Mesendoderm (in vitro differentiated cells): ENCODE measurements at regions not wholly inside any gene's neighbourhood (a gene's known extent, or its start where the extent isn't known, plus 50 kb on each side); places are given as distances from the start of the nearest gene placed in this dataset.

Experiments used
- DNase-seq: peaks from one replicate; pipeline ENCODE4 v3.0.0; 2013
- H2AK5ac ChIP-seq: 2 replicates; pipeline ENCODE4 v1.6.1; 2013; ENCODE audit warnings: low read length, inconsistent platforms
- H2BK120ac ChIP-seq: 2 replicates; pipeline ENCODE4 v1.6.1; 2013; ENCODE audit warnings: low read depth, mild to moderate bottlenecking, low read length, moderate library complexity, mixed read lengths
- H2BK15ac ChIP-seq: replicated peaks from 2 replicates; pipeline ENCODE4 v1.6.1; 2013; ENCODE audit warnings: low read depth, mild to moderate bottlenecking, moderate library complexity
- H2BK5ac ChIP-seq: 2 replicates; pipeline ENCODE4 v1.6.1; 2013; ENCODE audit warnings: low read length, inconsistent platforms
- H3K18ac ChIP-seq: 2 replicates; pipeline ENCODE4 v1.6.1; 2013; ENCODE audit warnings: mild to moderate bottlenecking, low read length, mixed read lengths
- H3K23ac ChIP-seq: one replicate; pipeline ENCODE4 v1.6.1; 2013; ENCODE audit warnings: low read length
- H3K27ac ChIP-seq: 2 replicates; pipeline ENCODE4 v1.5.1; 2013; ENCODE audit warnings: low read depth, mild to moderate bottlenecking, inconsistent platforms, low read length, moderate library complexity
- H3K27me3 ChIP-seq: 2 replicates; pipeline ENCODE4 v1.6.1; 2013; ENCODE audit warnings: low read length, control low read depth, mild to moderate bottlenecking, inconsistent platforms; ENCODE audit not compliant: insufficient read depth, poor library complexity
- H3K36me3 ChIP-seq: 2 replicates; pipeline ENCODE4 v1.6.1; 2013; ENCODE audit warnings: low read length, inconsistent platforms; ENCODE audit not compliant: control insufficient read depth, insufficient read depth
- H3K4ac ChIP-seq: one replicate; pipeline ENCODE4 v1.6.1; 2013; ENCODE audit warnings: low read depth, mild to moderate bottlenecking, low read length, moderate library complexity
- H3K4me1 ChIP-seq: 2 replicates; pipeline ENCODE4 v1.6.1; 2013; ENCODE audit warnings: low read depth, low read length, inconsistent platforms; ENCODE audit not compliant: control insufficient read depth
- H3K4me2 ChIP-seq: 2 replicates; pipeline ENCODE4 v1.6.1; 2013; ENCODE audit warnings: low read length
- H3K4me3 ChIP-seq: 2 replicates; pipeline ENCODE4 v1.5.1; 2013; ENCODE audit warnings: mild to moderate bottlenecking, low read length
- H3K56ac ChIP-seq: one replicate; pipeline ENCODE4 v1.6.1; 2013; ENCODE audit warnings: low read length
- H3K79me1 ChIP-seq: 2 replicates; pipeline ENCODE4 v1.6.1; 2013; ENCODE audit warnings: low read length, inconsistent platforms
- H3K79me2 ChIP-seq: 2 replicates; pipeline ENCODE4 v1.6.1; 2013; ENCODE audit warnings: mild to moderate bottlenecking, low read length; ENCODE audit not compliant: control insufficient read depth, insufficient read depth
- H3K9ac ChIP-seq: 2 replicates; pipeline ENCODE4 v1.6.1; 2013; ENCODE audit warnings: low read length, inconsistent platforms
- H4K5ac ChIP-seq: one replicate; pipeline ENCODE4 v1.6.1; 2013; ENCODE audit warnings: low read length
- H4K8ac ChIP-seq: one replicate; pipeline ENCODE4 v1.6.1; 2013; ENCODE audit warnings: low read depth, mild to moderate bottlenecking, control low read depth, low read length, moderate library complexity
- WGBS: extraction: QIAGEN DNeasy Blood & Tissue Kit; methylation state at CpG from one replicate; pipeline ENCODE4 v1.1.7; 2013; ENCODE audit warnings: low lambda C conversion rate, missing lambda C conversion rate; ENCODE audit not compliant: insufficient coverage; ENCODE audit errors: extremely low coverage; 5-methylcytosine and 5-hydroxymethylcytosine counted together

DNA sequence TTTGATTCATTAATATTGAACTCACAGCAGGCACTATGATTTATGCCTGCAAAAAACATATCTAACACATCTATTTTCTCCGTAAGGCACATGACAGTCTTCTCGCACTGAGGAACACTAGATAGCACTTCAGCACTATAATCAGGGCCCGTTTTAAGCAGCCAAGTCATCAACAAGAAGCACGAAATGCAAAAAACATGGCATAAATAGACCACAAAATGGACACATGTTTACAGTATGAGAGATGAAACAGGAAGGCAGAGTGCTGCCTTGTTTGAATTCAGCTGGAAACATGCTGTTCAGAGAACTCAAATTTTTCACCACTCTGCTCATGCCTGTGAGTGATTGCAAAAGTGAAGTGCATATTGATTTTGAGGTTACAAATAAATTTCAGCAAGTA, 205.8 kb upstream of the PDGFD start:
- Histone ChIP-seq H3K23ac (no peak overlapping the region), H2BK5ac (no peak overlapping the region), H3K4ac (no peak overlapping the region), H3K36me3 (no peaks in the 10 kb centered on the region), H3K4me2 (no peak overlapping the region), H3K56ac (no peak overlapping the region), H2BK120ac (no peak overlapping the region), H2AK5ac (no peak overlapping the region), H3K27ac (no peak overlapping the region), H3K4me3 (no peak overlapping the region), H4K5ac (no peak overlapping the region), H3K4me1 (no peaks in the 10 kb centered on the region), H4K8ac (no peak overlapping the region), H3K27me3 (no peaks in the 10 kb centered on the region), H3K79me2 (no peaks in the 10 kb centered on the region), H2BK15ac (no peak overlapping the region), H3K79me1 (no peaks in the 10 kb centered on the region), H3K9ac (no peak overlapping the region), H3K18ac (no peak overlapping the region)
- WGBS, result no CpG with 5 or more reads among the region's 4 CpGs
- DNase-seq, result no peak

- no peak overlapping the region for H3K23ac ChIP-seq
- no peaks in the 10 kb centered on the region for H3K79me2 ChIP-seq
- no peak overlapping the region for H3K4me2 ChIP-seq
- no peak overlapping the region for H3K27ac ChIP-seq
- no peak overlapping the region for H3K56ac ChIP-seq
- H2BK120ac ChIP-seq, result no peak overlapping the region
- H3K4me1 ChIP-seq, result no peaks in the 10 kb centered on the region
- no peak overlapping the region for H2BK5ac ChIP-seq
- H4K5ac ChIP-seq, result no peak overlapping the region
- H3K9ac ChIP-seq, result no peak overlapping the region
- no peaks in the 10 kb centered on the region for H3K27me3 ChIP-seq
- H3K18ac ChIP-seq, result no peak overlapping the region
- no CpG with 5 or more reads among the region's 33 CpGs for WGBS
- H2AK5ac ChIP-seq, result no peak overlapping the region
- H2BK15ac ChIP-seq, result no peak overlapping the region
- no peak overlapping the region for H3K4me3 ChIP-seq
- H4K8ac ChIP-seq, result no peak overlapping the region
- H3K79me1 ChIP-seq, result no peaks in the 10 kb centered on the region
- no peaks in the 10 kb centered on the region for H3K36me3 ChIP-seq
- H3K4ac ChIP-seq, result no peak overlapping the region
- DNase-seq, result no peak
These were observed 202.4 kb upstream of the PDGFD start for GRCh38 chr11:104366321-104366734.

GRCh38 chr11:104365676-104366075, 201.7 kb upstream of the PDGFD start:
- H2AK5ac ChIP-seq, result no peak overlapping the region
- H4K5ac ChIP-seq, result no peak overlapping the region
- H3K18ac ChIP-seq, result no peak overlapping the region
- no peak overlapping the region for H2BK5ac ChIP-seq
- H2BK120ac ChIP-seq, result no peak overlapping the region
- WGBS, result no CpG with 5 or more reads among the region's 6 CpGs
- H3K4me2 ChIP-seq, result no peak overlapping the region
- H3K36me3 ChIP-seq, result no peaks in the 10 kb centered on the region
- H3K79me1 ChIP-seq, result no peaks in the 10 kb centered on the region
- no peak overlapping the region for H3K4ac ChIP-seq
- no peak overlapping the region for H2BK15ac ChIP-seq
- no peaks in the 10 kb centered on the region for H3K27me3 ChIP-seq
- H3K4me1 ChIP-seq, result no peaks in the 10 kb centered on the region
- H3K56ac ChIP-seq, result no peak overlapping the region
- no peak for DNase-seq
- H4K8ac ChIP-seq, result no peak overlapping the region
- no peak overlapping the region for H3K27ac ChIP-seq
- H3K79me2 ChIP-seq, result no peaks in the 10 kb centered on the region
- H3K23ac ChIP-seq, result no peak overlapping the region
- no peak overlapping the region for H3K4me3 ChIP-seq
- H3K9ac ChIP-seq, result no peak overlapping the region

- Histone ChIP-seq H3K27ac (no peak overlapping the region), H2BK5ac (no peak overlapping the region), H3K4me2 (no peak overlapping the region), H4K5ac (no peak overlapping the region), H3K4ac (no peak overlapping the region), H3K23ac (no peak overlapping the region), H3K18ac (no peak overlapping the region), H3K36me3 (no peaks in the 10 kb centered on the region), H3K79me2 (no peaks in the 10 kb centered on the region), H3K27me3 (no peaks in the 10 kb centered on the region), H3K79me1 (no peaks in the 10 kb centered on the region), H3K56ac (no peak overlapping the region), H4K8ac (no peak overlapping the region), H2BK15ac (no peak overlapping the region), H3K4me3 (no peak overlapping the region), H3K4me1 (no peaks in the 10 kb centered on the region), H2AK5ac (no peak overlapping the region), H3K9ac (no peak overlapping the region), H2BK120ac (no peak overlapping the region)
- WGBS, result no CpG with 5 or more reads among the region's 1 CpG
- no peak for DNase-seq
These were observed 198.0 kb upstream of the PDGFD start for GRCh38 chr11:104361975-104362374.

DNA sequence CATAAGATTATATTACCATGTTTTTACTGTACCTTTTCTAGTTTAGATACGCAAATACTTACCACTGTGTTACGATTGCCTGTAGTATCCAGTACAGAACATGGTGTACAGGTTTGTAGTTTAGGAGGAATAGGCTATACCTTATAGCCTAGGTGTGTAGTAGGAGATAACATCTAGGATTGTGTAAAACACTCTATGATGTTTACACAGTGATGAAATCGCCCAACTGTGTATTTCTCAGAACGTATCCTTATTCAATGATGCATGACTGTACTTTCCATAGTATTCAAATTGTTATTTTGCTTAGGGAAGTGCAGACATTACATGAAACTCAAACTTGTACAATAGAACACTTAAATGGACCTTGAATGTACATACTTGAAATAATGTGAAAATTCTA, 188.1 kb upstream of the PDGFD start:
- Histone ChIP-seq H3K27me3 (no peaks in the 10 kb centered on the region), H3K79me1 (no peaks in the 10 kb centered on the region), H2BK5ac (no peak overlapping the region), H3K4ac (no peak overlapping the region), H4K5ac (no peak overlapping the region), H3K4me2 (no peak overlapping the region), H3K4me3 (no peak overlapping the region), H3K9ac (no peak overlapping the region), H3K4me1 (no peaks in the 10 kb centered on the region), H3K18ac (no peak overlapping the region), H4K8ac (no peak overlapping the region), H3K23ac (no peak overlapping the region), H2BK15ac (no peak overlapping the region), H3K36me3 (no peaks in the 10 kb centered on the region), H2BK120ac (no peak overlapping the region), H3K56ac (no peak overlapping the region), H2AK5ac (no peak overlapping the region), H3K79me2 (no peaks in the 10 kb centered on the region), H3K27ac (no peak overlapping the region)
- no peak for DNase-seq
- WGBS, result no CpG with 5 or more reads among the region's 4 CpGs

GRCh38 chr11:104343578-104343977, 179.6 kb upstream of the PDGFD start:
- Histone ChIP-seq H2BK120ac (no peak overlapping the region), H3K4me3 (no peak overlapping the region), H3K18ac (no peak overlapping the region), H4K8ac (no peak overlapping the region), H3K27ac (no peak overlapping the region), H3K4me2 (no peak overlapping the region), H4K5ac (no peak overlapping the region), H3K23ac (no peak overlapping the region), H3K4ac (no peak overlapping the region), H3K36me3 (no peaks in the 10 kb centered on the region), H3K56ac (no peak overlapping the region), H3K27me3 (no peaks in the 10 kb centered on the region), H3K9ac (no peak overlapping the region), H2BK15ac (no peak overlapping the region), H3K4me1 (no peaks in the 10 kb centered on the region), H2AK5ac (no peak overlapping the region), H2BK5ac (no peak overlapping the region), H3K79me1 (no peaks in the 10 kb centered on the region), H3K79me2 (no peaks in the 10 kb centered on the region)
- no CpG with 5 or more reads among the region's 1 CpG for WGBS
- peak; percentile 25 for DNase-seq
